ENCODE measurements at regions not wholly inside any gene's neighbourhood (a gene's known extent, or its start where the extent isn't known, plus 50 kb on each side); places are given as distances from the start of the nearest gene placed in this dataset.

DNA sequence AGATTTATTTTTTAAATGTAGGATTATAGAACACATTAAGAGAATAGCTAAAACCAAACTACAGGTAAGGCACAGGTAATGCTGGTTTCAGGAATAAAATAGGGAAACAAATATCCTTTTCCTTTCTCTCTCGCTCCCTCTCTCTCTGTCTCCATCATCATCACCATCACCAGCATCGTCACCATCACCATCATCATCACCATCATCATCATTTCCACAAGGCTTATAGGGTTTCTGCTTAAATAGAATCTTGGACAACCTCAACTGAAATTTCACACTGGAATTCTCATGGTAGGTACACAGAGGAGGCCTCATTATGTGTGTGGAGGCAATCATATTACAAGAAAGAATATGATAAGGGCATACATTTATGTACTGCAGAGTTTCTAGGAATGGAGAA, 823.6 kb downstream of the MAFB start:
- no peak for TF ChIP-seq CTCF (IDR thresholded peaks at IDR 0.05)
- TF ChIP-seq POLR2AphosphoS5 (IDR thresholded peaks at IDR 0.05; ENCODE audit: insufficient read depth in 1 of 2, low read depth in 1 of 2): no peak
